22Rv1 (cell line): ENCODE measurements at regions not wholly inside any gene's neighbourhood (a gene's known extent, or its start where the extent isn't known, plus 50 kb on each side); places are given as distances from the start of the nearest gene placed in this dataset.

Experiments
- ZFX ChIP-seq: fragments of 450-650 bp; IDR thresholded peaks from 2 replicates; pipeline ENCODE4 v1.6.1; 2017; ENCODE audit warnings: antibody characterized with exemption, borderline replicate concordance
- TF ChIP-seq, protein P1 (sequence below): fragments of 450-650 bp; IDR thresholded peaks from 2 replicates; pipeline ENCODE4 v1.5.1; 2017; ENCODE audit warnings: mild to moderate bottlenecking

DNA sequence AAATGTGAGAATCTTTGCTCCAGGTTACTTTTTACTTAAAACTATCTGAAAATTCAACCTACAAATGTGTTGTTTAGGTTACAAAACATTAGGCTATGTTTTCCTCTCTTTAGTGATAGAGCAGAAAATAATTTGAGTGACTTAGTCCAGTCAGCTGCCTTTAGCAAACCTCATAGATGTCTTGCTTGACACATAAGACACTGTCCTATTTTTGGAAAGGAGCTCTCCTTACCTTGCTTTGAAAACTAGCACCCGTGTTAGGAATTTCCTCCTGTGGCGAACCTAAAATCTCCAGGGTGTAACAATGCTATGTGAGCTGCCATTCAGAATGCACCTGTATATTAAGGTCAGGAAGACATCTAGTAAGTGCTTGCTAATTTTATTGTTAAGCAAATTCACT is 221.2 kb upstream of the CD180 start:
- TF ChIP-seq, protein P1, sequence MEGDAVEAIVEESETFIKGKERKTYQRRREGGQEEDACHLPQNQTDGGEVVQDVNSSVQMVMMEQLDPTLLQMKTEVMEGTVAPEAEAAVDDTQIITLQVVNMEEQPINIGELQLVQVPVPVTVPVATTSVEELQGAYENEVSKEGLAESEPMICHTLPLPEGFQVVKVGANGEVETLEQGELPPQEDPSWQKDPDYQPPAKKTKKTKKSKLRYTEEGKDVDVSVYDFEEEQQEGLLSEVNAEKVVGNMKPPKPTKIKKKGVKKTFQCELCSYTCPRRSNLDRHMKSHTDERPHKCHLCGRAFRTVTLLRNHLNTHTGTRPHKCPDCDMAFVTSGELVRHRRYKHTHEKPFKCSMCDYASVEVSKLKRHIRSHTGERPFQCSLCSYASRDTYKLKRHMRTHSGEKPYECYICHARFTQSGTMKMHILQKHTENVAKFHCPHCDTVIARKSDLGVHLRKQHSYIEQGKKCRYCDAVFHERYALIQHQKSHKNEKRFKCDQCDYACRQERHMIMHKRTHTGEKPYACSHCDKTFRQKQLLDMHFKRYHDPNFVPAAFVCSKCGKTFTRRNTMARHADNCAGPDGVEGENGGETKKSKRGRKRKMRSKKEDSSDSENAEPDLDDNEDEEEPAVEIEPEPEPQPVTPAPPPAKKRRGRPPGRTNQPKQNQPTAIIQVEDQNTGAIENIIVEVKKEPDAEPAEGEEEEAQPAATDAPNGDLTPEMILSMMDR, result no peak
- no peak for TF ChIP-seq ZFX
